CD8-positive, alpha-beta memory T cell (primary cell): ENCODE measurements at regions not wholly inside any gene's neighbourhood (a gene's known extent, or its start where the extent isn't known, plus 50 kb on each side); places are given as distances from the start of the nearest gene placed in this dataset.

ENCODE experiments used
- CTCF ChIA-PET: fragments of 350-600 bp; sonication (Branson Sonifier 250); formaldehyde crosslinking; loops from one replicate; lab custom pipeline; 2021; ENCODE audit warnings: antibody characterized with exemption; lab: Charles Lee
- POLR2A ChIA-PET: fragments of 350-600 bp; sonication (Branson Sonifier 250); formaldehyde crosslinking; loops from one replicate; lab custom pipeline; 2021; ENCODE audit warnings: antibody characterized with exemption; lab: Charles Lee
- DNase-seq, 5 donors: peaks; one replicate each; pipeline versions ENCODE4 v3.0.0 to v3.0.0-alpha.2; 2020 to 2022; ENCODE audit warnings: mixed read lengths in 1 of 5
- H3K27ac ChIP-seq: one replicate; pipeline ENCODE4 v1.7.0; 2013; ENCODE audit warnings: low read depth, mild to moderate bottlenecking, low read length, moderate library complexity
- H3K27me3 ChIP-seq: 2 replicates; pipeline ENCODE4 v1.7.0; 2013; ENCODE audit warnings: low read length, mild to moderate bottlenecking; ENCODE audit not compliant: insufficient read depth, poor library complexity, severe bottlenecking
- H3K36me3 ChIP-seq: 2 replicates; pipeline ENCODE4 v1.7.0; 2013; ENCODE audit warnings: mild to moderate bottlenecking, low read length, moderate library complexity; ENCODE audit not compliant: insufficient read depth
- H3K4me1 ChIP-seq: 2 replicates; pipeline ENCODE4 v1.7.0; 2013; ENCODE audit warnings: mild to moderate bottlenecking, low read length, moderate library complexity; ENCODE audit not compliant: insufficient read depth
- H3K4me3 ChIP-seq: 2 replicates; pipeline ENCODE4 v1.7.0; 2013; ENCODE audit warnings: mild to moderate bottlenecking, low read length
- H3K9me3 ChIP-seq: 2 replicates; pipeline ENCODE4 v1.7.0; 2013; ENCODE audit warnings: mild to moderate bottlenecking, low read length
- H3K27ac Mint-ChIP-seq, 8 donors: one replicate each; pipeline ENCODE4 v1.8.0; 2020 to 2021; ENCODE audit warnings: mixed read lengths in 8 of 8, mild to moderate bottlenecking in 6 of 8, inconsistent platforms in 3 of 8, moderate library complexity in 3 of 8
- H3K27me3 Mint-ChIP-seq, 2 donors: one replicate each; pipeline ENCODE4 v1.8.0; 2020 to 2021; ENCODE audit warnings: mixed read lengths in 2 of 2, mild to moderate bottlenecking in 1 of 2, moderate library complexity in 1 of 2
- H3K36me3 Mint-ChIP-seq, 3 donors: one replicate each; pipeline ENCODE4 v1.8.0; 2020 to 2021; ENCODE audit warnings: mixed read lengths in 3 of 3, inconsistent platforms in 1 of 3, mild to moderate bottlenecking in 1 of 3
- H3K4me1 Mint-ChIP-seq, 3 donors: one replicate each; pipeline ENCODE4 v1.8.0; 2020 to 2021; ENCODE audit warnings: mixed read lengths in 3 of 3, inconsistent platforms in 1 of 3, mild to moderate bottlenecking in 1 of 3
- H3K4me3 Mint-ChIP-seq, 7 donors: one replicate each; pipeline ENCODE4 v1.8.0; 2020 to 2021; ENCODE audit warnings: mixed read lengths in 7 of 7, mild to moderate bottlenecking in 6 of 7, moderate library complexity in 4 of 7, inconsistent platforms in 2 of 7
- H3K9me3 Mint-ChIP-seq, 5 donors: one replicate each; pipeline ENCODE4 v1.8.0; 2020 to 2022; ENCODE audit warnings: mixed read lengths in 5 of 5, mild to moderate bottlenecking in 3 of 5, moderate library complexity in 2 of 5, inconsistent platforms in 1 of 5

DNA sequence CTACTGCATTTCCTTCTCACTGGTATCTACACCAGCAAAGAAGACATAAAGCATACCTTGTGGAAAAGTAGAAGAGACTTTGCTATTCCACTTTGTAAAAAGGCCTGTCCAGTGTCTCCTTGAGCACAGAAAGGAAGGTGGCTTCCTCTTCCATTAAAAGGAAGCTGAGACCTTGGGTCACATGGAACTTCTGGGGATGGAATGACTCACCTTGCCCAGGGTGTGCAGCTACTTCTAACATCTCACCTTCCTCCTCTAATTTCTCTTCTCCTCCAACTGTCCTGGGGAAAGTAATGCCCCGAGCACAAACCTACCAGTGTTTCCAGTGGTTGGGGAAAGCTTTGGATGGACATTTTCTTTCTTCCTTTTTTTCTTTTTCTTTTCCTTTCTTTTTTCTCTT is 848.8 kb upstream of the MAP3K7 start:
- no peaks in the 10 kb centered on the region for H3K4me1 Mint-ChIP-seq
- no peak overlapping the region for H3K27ac Mint-ChIP-seq
- H3K27me3 ChIP-seq, result no peaks in the 10 kb centered on the region
- no peaks in the 10 kb centered on the region for H3K9me3 ChIP-seq
- no peaks in the 10 kb centered on the region for H3K36me3 ChIP-seq
- no peaks in the 10 kb centered on the region for H3K27me3 Mint-ChIP-seq
- peaks cover 0 to 19% (median 3%) of the 10 kb centered on the region in 5 donors for H3K9me3 Mint-ChIP-seq
- ChIA-PET POLR2A (no interaction called here), CTCF (no interaction called here)
- no peak overlapping the region for H3K4me3 Mint-ChIP-seq
- H3K27ac ChIP-seq, result no peak overlapping the region
- DNase-seq, result no peak
- no peaks in the 10 kb centered on the region for H3K4me1 ChIP-seq
- H3K4me3 ChIP-seq, result no peak overlapping the region
- no peaks in the 10 kb centered on the region for H3K36me3 Mint-ChIP-seq

DNA sequence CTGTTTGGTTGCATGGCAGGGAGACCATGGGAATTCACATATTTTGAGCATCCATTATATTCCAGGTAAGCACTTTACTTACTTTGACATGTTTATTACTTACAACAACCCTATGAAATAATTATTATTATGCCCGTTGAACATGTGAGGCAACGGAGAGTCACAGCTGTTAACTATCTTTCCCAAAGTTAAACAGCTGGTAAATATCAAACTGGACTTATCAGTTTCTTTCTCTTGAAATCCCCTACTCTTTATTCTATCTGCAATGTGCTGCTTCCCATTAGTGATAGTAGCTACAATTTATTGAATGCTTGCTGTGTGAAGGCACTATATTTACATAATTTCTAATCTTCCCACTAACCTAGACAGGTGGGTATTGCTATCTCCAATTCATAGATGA is 847.7 kb upstream of the MAP3K7 start:
- Mint-ChIP-seq H3K27ac (no peak overlapping the region), H3K9me3 (peaks cover 0 to 17% (median 2%) of the 10 kb centered on the region in 5 donors), H3K4me1 (no peaks in the 10 kb centered on the region), H3K27me3 (no peaks in the 10 kb centered on the region), H3K36me3 (no peaks in the 10 kb centered on the region), H3K4me3 (no peak overlapping the region)
- ChIA-PET POLR2A (no interaction called here), CTCF (interaction anchor here (1.1 kb wide), 1 partner anchor 8 kb away, joined by 3 read pairs; no protein-coding TSS in a partner anchor)
- H3K27ac ChIP-seq, result no peak overlapping the region
- no peaks in the 10 kb centered on the region for H3K27me3 ChIP-seq
- H3K4me3 ChIP-seq, result no peak overlapping the region
- no peak for DNase-seq
- H3K9me3 ChIP-seq, result no peaks in the 10 kb centered on the region
- H3K4me1 ChIP-seq, result no peaks in the 10 kb centered on the region
- no peaks in the 10 kb centered on the region for H3K36me3 ChIP-seq

DNA sequence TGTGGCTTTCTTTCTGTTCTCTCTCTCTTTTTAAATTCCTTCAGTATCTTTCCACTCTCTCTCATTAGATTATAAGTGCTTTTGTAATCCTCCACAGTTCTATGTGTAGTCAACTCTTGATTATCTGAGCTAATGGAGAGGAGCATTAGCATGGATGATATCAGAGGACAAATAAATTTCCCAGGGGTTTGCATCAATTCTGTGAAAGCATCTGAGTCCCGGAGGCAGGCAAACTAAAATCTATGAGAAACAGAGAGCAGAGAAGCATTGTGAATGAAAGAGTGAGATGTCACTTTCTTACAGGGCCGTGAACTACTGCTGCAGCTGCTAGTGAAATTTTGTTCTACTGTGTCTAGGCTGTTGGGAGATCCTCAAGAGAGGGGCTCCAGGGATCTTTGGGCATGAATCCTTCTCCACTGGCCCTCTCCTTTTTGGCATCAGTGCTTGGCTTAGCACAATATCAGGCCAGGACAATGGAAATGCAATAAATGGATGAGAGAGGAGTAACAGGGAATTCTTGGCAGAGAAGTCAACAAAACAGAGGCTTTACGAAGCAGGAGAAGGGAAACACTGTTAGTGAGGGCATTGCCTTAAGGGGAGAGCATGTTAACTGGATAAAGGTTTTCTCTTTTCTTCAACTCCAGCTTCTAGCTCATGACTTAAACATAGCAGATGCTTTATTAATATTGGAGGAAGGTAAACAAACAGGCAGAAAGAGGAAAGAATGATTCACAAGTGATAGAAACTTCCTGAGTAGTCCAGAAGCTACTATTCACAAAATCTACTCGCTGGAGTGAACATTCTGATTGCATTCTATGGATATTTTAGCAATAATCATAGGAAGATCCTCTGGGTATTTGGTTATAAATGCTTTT is 847.0 kb upstream of the MAP3K7 start:
- H3K27me3 Mint-ChIP-seq, result no peaks in the 10 kb centered on the region
- no peak overlapping the region for H3K4me3 Mint-ChIP-seq
- Histone ChIP-seq H3K36me3 (no peaks in the 10 kb centered on the region), H3K9me3 (no peaks in the 10 kb centered on the region), H3K27me3 (no peaks in the 10 kb centered on the region), H3K27ac (no peak overlapping the region), H3K4me1 (no peaks in the 10 kb centered on the region), H3K4me3 (no peak overlapping the region)
- peaks cover 0 to 17% (median 2%) of the 10 kb centered on the region in 5 donors for H3K9me3 Mint-ChIP-seq
- no peaks in the 10 kb centered on the region for H3K4me1 Mint-ChIP-seq
- ChIA-PET CTCF (interaction anchor here (1.1 kb wide), 1 partner anchor 9 kb away, joined by 3 read pairs; no protein-coding TSS in a partner anchor), POLR2A (no interaction called here)
- no peak overlapping the region for H3K27ac Mint-ChIP-seq
- no peaks in the 10 kb centered on the region for H3K36me3 Mint-ChIP-seq
- DNase-seq, result no peak

DNA sequence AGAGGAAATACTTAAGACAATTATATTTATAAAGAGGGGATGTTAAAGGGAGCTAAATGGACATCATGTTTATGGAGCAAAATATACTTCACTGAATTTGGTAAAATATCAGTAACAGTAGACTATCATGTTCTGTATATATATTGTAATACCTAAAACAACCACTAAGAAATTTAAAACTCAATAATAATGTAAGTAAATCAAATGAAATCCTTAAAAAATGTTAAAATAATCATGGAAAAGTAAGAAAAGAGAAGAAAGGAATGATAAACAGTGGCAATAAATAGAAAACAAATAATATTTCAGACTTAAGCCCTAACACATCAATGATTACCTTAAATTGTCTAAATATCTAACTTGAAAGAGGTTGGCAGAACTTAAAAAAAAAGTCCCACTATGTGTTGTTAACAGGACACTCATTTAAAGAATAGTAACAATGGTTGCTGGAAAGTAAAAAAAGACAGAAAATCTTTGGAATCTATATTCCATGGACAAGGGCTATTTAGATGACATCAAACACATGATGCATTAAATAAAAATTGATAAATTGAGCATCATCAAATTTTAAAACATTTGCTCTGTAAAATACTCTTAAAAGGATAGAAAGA is 842.2 kb upstream of the MAP3K7 start:
- Histone ChIP-seq H3K4me3 (no peak overlapping the region), H3K36me3 (no peaks in the 10 kb centered on the region), H3K4me1 (no peaks in the 10 kb centered on the region), H3K27ac (no peak overlapping the region), H3K9me3 (no peaks in the 10 kb centered on the region), H3K27me3 (no peaks in the 10 kb centered on the region)
- no peaks in the 10 kb centered on the region for H3K27me3 Mint-ChIP-seq
- H3K4me3 Mint-ChIP-seq, result no peak overlapping the region
- H3K27ac Mint-ChIP-seq, result no peak overlapping the region
- CTCF ChIA-PET, result no interaction called here
- no peaks in the 10 kb centered on the region for H3K4me1 Mint-ChIP-seq
- no peak for DNase-seq
- no peaks in the 10 kb centered on the region for H3K36me3 Mint-ChIP-seq
- peaks cover 3 to 21% (median 5%) of the 10 kb centered on the region in 5 donors for H3K9me3 Mint-ChIP-seq
- POLR2A ChIA-PET, result no interaction called here

DNA sequence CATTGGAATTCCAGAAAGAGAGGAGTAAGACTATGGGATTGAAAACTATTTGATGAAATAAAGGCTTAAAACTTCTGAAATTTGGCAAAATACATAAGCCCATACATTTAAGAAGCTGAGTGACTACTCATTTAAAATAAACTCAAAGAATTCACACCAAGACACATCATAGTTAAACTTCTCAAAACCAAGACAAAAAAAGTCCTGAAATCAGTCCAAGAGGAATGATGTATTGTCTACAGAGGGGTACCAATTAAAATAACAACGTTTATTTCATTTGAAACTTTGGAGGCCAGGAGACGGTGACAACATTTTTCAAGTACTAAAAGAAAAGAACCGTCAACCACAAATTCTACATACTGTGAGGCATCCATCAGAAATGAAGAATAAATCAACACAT is 841.4 kb upstream of the MAP3K7 start:
- no peak overlapping the region for H3K4me3 Mint-ChIP-seq
- H3K9me3 Mint-ChIP-seq, result peaks cover 3 to 21% (median 5%) of the 10 kb centered on the region in 5 donors
- no peaks in the 10 kb centered on the region for H3K27me3 Mint-ChIP-seq
- no peak overlapping the region for H3K27ac Mint-ChIP-seq
- no peaks in the 10 kb centered on the region for H3K4me1 Mint-ChIP-seq
- ChIA-PET POLR2A (no interaction called here), CTCF (no interaction called here)
- no peaks in the 10 kb centered on the region for H3K27me3 ChIP-seq
- H3K4me3 ChIP-seq, result no peak overlapping the region
- no peaks in the 10 kb centered on the region for H3K9me3 ChIP-seq
- no peaks in the 10 kb centered on the region for H3K4me1 ChIP-seq
- no peak for DNase-seq
- no peak overlapping the region for H3K27ac ChIP-seq
- H3K36me3 ChIP-seq, result no peaks in the 10 kb centered on the region
- H3K36me3 Mint-ChIP-seq, result no peaks in the 10 kb centered on the region

DNA sequence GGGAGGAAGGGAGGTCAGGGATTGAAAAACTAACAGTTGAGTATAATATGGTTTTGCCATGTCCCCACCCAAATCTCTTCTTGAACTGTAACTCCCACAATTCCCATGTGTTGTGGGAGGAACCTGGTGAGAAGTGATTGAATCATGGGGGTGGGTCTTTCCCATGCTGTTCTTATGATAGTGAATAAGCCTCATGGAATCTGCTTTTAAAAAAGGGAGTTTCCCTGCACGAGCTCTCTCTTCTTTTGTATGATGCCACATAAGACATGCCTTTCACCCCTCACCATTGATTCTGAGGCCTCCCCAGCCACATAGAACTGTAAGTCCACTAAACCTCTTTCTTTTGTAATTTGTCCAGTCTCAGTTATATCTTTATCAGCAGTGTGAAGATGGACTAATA is 833.4 kb upstream of the MAP3K7 start:
- no peaks in the 10 kb centered on the region for H3K36me3 ChIP-seq
- no peaks in the 10 kb centered on the region for H3K4me1 ChIP-seq
- Mint-ChIP-seq H3K4me3 (no peak overlapping the region), H3K4me1 (no peaks in the 10 kb centered on the region), H3K27ac (no peak overlapping the region), H3K9me3 (peaks cover 8 to 23% (median 16%) of the 10 kb centered on the region in 5 donors), H3K27me3 (no peaks in the 10 kb centered on the region), H3K36me3 (peaks cover 0 to 1% (median 0%) of the 10 kb centered on the region in 3 donors)
- no peaks in the 10 kb centered on the region for H3K27me3 ChIP-seq
- no peak overlapping the region for H3K4me3 ChIP-seq
- ChIA-PET POLR2A (no interaction called here), CTCF (no interaction called here)
- no peak overlapping the region for H3K27ac ChIP-seq
- no peak for DNase-seq
- H3K9me3 ChIP-seq, result no peaks in the 10 kb centered on the region

DNA sequence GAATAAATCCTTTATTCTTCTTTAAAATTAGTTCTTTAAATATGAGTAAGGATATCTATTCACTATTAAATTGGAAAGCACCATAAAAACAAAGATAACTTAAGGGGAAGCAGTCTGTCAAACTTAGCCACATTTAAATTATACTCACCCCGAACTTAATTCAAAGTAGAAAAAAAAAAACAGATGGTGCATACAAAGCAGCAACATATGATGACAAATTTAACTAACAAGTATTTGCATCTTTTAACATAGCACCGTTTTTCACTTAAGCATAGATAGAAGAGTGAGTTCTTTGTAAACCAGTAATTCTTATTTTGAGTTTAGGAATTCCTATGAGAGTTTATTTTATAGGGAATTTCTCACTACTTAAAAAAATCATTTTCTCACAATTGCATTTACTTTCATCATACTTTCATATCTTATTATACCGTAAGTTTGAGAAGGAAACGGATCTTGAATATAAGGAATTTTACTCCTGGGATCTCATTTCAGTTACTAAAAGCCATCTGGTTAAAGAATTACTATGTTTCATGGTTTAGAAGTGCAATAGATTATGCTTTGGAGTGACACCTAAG is 828.2 kb upstream of the MAP3K7 start:
- H3K36me3 Mint-ChIP-seq, result no peaks in the 10 kb centered on the region
- H3K36me3 ChIP-seq, result no peaks in the 10 kb centered on the region
- no peak overlapping the region for H3K4me3 ChIP-seq
- ChIA-PET POLR2A (no interaction called here), CTCF (no interaction called here)
- no peaks in the 10 kb centered on the region for H3K27me3 Mint-ChIP-seq
- no peaks in the 10 kb centered on the region for H3K27me3 ChIP-seq
- H3K27ac ChIP-seq, result no peak overlapping the region
- no peak for DNase-seq
- H3K9me3 Mint-ChIP-seq, result peaks cover 2 to 39% (median 9%) of the 10 kb centered on the region in 5 donors
- H3K9me3 ChIP-seq, result no peaks in the 10 kb centered on the region
- no peaks in the 10 kb centered on the region for H3K4me1 ChIP-seq
- H3K4me3 Mint-ChIP-seq, result no peak overlapping the region
- H3K27ac Mint-ChIP-seq, result no peak overlapping the region
- H3K4me1 Mint-ChIP-seq, result no peaks in the 10 kb centered on the region

DNA sequence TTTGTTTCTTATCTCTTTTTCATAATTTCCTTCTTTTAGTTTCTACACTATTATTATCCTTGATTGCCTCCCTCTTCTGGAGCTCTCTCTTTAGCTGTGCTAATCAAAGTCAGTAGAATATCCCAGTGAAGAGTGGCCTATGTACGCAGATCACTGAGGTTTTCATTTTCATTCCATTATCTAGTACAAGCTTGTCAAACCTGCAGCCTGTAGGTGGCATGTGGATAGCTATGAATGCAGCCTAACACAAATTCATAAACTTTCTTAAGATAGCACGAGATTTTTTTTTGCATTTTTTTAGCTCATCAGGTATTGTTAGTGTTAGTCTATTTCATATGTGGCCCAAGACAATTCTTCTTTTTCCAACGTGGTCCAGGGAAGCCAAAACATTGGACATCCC is 825.7 kb upstream of the MAP3K7 start:
- H3K36me3 Mint-ChIP-seq, result no peaks in the 10 kb centered on the region
- H3K4me3 Mint-ChIP-seq, result no peak overlapping the region
- ChIA-PET POLR2A (no interaction called here), CTCF (interaction anchor here (0.7 kb wide), 1 partner anchor 9 kb away, joined by 3 read pairs; no protein-coding TSS in a partner anchor)
- Histone ChIP-seq H3K36me3 (no peaks in the 10 kb centered on the region), H3K9me3 (no peaks in the 10 kb centered on the region), H3K27me3 (no peaks in the 10 kb centered on the region), H3K27ac (no peak overlapping the region), H3K4me1 (no peaks in the 10 kb centered on the region), H3K4me3 (no peak overlapping the region)
- no peak for DNase-seq
- no peak overlapping the region for H3K27ac Mint-ChIP-seq
- H3K4me1 Mint-ChIP-seq, result no peaks in the 10 kb centered on the region
- H3K9me3 Mint-ChIP-seq, result peaks cover 2 to 20% (median 7%) of the 10 kb centered on the region in 5 donors
- H3K27me3 Mint-ChIP-seq, result no peaks in the 10 kb centered on the region
